Fibroblast of the aortic adventitia (primary cell): ENCODE measurements at regions not wholly inside any gene's neighbourhood (a gene's known extent, or its start where the extent isn't known, plus 50 kb on each side); places are given as distances from the start of the nearest gene placed in this dataset.

Experiments used
- DNase-seq: peaks from one replicate; pipeline ENCODE4 v3.0.0-alpha.2; 2010; ENCODE audit warnings: low read depth
- H3K4me3 ChIP-seq: 2 replicates; pipeline ENCODE4 v1.5.1; 2011; ENCODE audit warnings: low read depth, mild to moderate bottlenecking, control low read depth, low read length, moderate library complexity
- CTCF ChIP-seq: IDR thresholded peaks from 2 replicates; pipeline ENCODE4 v1.5.1; 2011; ENCODE audit warnings: mild to moderate bottlenecking, low read length, control low read depth, inconsistent platforms; ENCODE audit not compliant: insufficient read depth

- H3K4me3 ChIP-seq = no peak overlapping the region
- no peak for TF ChIP-seq CTCF
- DNase-seq = no peak
Observed at GRCh38 chr10:88033793-88034192, 170.4 kb downstream of the PTEN start.

GRCh38 chr10:88036126-88036525 lies 172.7 kb downstream of the PTEN start:
- H3K4me3 ChIP-seq = no peak overlapping the region
- no peak for DNase-seq
- TF ChIP-seq CTCF = no peak

GRCh38 chr10:88037623-88038022 lies 174.2 kb downstream of the PTEN start:
- no peak overlapping the region for H3K4me3 ChIP-seq
- TF ChIP-seq CTCF = no peak
- no peak for DNase-seq

- peak; percentile 72 for DNase-seq
- H3K4me3 ChIP-seq = no peak overlapping the region
- TF ChIP-seq CTCF = no peak
Observed at GRCh38 chr10:88038268-88038667, 174.8 kb downstream of the PTEN start.

GRCh38 chr10:88039496-88040200 lies 176.2 kb downstream of the PTEN start:
- TF ChIP-seq CTCF = no peak
- H3K4me3 ChIP-seq = no peak overlapping the region
- peak; percentile 46 for DNase-seq

GRCh38 chr10:88041243-88042159 lies 178.1 kb downstream of the PTEN start:
- TF ChIP-seq CTCF = no peak
- peak; percentile 64 for DNase-seq
- no peak overlapping the region for H3K4me3 ChIP-seq
